GM18519 (cell line): ENCODE measurements at regions not wholly inside any gene's neighbourhood (a gene's known extent, or its start where the extent isn't known, plus 50 kb on each side); places are given as distances from the start of the nearest gene placed in this dataset.
"Not testable (repeated sequence)": the region's sequence is repeated elsewhere in the genome, so short reads cannot be mapped to it uniquely, and the experiment has no call there.

Experiments
- ATAC-seq: cut with Tn5 transposase; IDR thresholded peaks from one replicate; pipeline ENCODE4 v1.9.1; 2021; ENCODE audit warnings: mild to moderate bottlenecking, moderate library complexity; ENCODE audit not compliant: unreplicated experiment, low FRiP score

DNA sequence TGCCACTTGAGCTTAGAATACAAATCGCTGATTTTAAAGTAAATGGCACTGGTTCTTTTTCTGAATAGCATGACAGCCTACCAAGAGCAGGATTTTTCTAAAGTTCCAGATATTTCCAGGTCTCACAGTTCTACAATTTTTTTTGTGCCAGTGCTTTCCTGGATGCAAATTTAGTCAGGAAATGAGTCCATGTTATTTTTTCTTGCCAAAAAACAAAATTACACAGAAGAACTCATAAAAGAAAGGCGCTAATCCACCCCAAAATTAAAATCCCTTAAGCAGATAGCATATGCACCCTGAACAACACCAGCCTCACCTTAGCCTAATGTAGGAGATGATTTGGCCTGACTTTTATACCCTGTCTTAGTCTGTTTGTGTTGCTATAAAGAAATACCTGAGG, 86.4 kb upstream of the ARG1 start:
- no peak for ATAC-seq

DNA sequence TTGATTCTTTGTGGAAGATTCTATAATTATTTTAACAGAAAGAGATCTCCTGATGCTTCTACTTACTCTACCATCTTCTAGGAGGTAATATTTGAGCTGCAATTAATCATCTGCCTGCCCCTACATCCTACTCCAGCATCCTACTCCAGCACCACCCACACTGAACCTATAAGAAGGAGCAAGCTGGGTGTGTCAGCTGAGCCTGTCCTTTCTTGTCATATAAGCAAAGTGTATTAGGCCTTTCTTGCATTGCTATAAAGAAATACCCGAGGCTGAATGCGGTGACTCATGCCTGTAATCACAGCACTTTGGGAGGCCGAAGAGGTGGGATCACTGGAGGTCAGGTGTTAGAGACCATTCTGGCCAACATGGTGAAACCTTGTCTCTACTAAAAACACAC, 84.2 kb upstream of the ARG1 start:
- ATAC-seq = no peak

DNA sequence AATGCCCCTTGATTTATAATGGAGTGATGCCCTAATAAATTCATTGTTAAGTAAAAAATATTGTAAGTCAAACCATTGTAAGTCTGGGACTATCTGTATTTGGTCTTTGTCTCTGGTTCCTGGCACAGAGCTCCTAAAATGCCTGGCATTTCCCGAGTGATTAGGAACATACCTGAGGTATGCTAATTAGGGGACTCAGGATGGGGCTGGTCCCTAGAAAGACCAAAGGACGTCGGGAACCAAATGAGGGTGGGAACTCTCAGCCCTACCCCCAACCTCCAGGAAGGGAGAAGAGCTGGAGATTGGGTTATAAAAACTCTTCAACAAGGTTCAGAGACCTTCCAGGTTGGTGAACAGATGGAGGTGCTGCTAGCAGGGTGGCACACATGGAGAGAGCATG, 82.6 kb upstream of the ARG1 start:
- ATAC-seq = no peak

DNA sequence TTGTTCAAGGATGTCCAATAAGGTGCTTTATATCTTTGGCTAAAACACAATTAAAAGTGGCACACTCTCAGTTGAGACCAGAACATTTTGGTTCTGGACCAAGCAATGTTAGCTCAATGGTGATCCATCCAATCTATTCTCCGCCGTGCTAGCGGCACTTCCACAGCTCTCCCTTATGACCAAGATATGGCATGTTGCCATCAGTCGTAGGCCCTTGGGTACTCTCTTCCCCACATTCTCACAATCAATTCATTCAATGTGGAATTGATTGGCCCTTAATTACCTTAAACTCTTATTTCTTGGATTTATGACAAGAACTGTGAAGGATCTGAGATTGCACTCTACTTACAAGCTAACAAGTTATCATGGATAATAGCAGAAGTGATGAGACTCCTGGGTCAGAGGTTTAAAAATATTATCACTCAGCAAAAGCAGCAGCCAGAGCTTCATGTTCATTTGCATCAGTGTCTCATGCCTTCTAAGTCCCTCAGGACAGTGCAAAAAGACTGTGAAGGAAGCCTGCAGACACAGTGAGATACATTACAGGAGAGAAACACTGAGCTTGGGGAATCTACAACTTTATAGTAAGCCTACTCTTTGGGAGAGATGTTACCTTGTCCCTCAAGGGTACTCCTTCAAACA, 80.0 kb upstream of the ARG1 start:
- ATAC-seq = no peak

DNA sequence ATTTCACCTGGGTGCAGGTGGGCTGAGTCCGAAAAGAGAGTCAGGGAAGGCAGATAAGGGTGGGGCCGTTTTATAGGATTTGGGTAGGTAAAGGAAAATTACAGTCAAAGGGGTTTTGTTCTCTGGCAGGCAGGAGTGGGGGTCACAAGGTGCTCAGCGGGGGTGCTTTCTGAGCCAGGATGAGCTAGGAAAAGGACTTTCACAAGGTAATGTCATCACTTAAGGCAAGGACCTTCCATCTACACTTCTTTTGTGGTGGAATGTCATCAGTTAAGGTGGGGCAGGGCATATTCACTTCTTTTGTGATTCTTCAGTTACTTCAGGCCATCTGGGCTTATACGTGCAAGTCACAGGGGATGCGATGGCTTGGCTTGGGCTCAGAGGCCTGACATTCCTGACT, 68.6 kb upstream of the ARG1 start:
- ATAC-seq = not testable (repeated sequence)

DNA sequence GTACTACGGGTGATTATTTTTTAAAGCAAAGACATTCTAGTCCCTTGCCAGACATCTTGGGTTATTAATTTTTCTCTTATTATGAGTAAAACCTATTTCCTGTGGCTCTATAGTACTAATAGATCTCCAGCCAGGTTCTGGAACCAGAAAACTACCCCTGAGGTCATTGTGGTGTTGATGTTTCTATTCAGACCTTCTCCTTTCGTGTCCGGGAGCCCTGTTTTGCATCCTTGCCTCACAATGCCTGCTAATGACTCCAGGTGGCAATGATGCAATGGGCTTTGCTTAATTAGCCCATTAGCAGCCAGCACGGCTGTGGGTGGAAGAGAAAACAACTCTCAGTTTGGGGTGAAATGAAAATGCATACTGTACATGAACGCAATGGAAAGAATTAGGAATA, 62.9 kb upstream of the ARG1 start:
- peak; percentile 89 for ATAC-seq

DNA sequence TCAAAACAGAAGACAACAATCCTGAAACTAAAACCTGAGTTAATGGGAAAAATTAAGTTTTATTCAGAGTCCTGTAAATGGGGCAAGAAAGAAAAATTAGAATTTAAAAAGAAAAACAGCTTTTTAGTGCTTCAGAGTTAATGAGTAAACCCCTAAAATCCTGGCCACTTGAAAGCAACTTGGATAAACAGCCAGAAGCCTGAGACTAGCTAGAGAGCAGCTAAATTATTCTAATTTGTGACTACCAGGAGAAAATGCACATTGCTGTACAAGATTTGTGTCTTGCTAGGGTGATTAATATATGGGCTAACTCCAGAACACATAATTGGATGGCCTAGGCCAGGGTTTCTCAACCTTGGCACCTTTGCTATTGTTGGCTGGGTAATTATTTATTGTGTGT, 62.4 kb upstream of the ARG1 start:
- no peak for ATAC-seq

DNA sequence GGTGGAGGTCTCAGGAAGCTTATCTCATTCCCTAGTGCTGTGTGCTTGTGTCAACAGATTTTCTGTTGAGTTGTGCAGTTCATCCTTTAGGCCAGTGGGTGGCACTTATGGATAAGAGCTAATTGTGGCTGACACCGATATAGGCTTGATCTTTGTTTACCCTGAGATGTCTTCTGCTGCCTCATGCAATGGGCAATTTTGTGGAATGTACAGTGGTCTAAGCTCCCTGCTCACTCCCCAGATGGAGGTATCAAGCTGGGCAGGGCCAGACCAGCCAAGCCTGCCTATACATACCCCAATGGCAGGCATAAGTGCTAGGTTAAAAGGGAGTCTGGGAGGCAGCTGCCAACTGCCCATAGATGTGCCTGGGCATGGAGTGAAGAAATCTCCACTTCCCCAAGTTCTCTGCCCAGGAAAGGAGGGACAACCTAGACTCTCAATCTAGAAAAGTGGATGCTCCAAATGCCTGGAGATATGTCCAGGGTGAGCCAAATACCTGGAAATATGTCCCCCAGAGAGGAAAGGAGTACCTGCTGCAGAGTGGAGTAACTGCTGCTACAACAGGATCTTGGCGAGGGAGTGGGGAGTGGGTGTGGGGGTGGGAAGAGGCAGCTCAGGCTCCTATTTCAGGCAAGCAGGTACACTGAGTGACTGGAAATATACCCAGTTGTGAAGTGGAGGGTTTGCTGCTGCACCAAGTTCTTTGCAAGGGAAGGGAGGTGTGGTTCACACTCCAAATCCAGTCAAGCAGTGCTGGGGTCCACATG, 53.2 kb upstream of the ARG1 start:
- ATAC-seq = peak; percentile 98
